ENCODE measurements at regions not wholly inside any gene's neighbourhood (a gene's known extent, or its start where the extent isn't known, plus 50 kb on each side); places are given as distances from the start of the nearest gene placed in this dataset.

- DNase-seq, result no peak
- Mint-ChIP-seq H3K9me3 (ENCODE audit: unreplicated experiment) (no peaks in the 10 kb centered on the region), H3K4me1 (ENCODE audit: low read depth, unreplicated experiment) (peaks cover 3% of the 10 kb centered on the region), H3K27ac (ENCODE audit: unreplicated experiment) (no peak overlapping the region), H3K36me3 (ENCODE audit: unreplicated experiment) (peaks cover 4% of the 10 kb centered on the region), H3K4me3 (ENCODE audit: unreplicated experiment) (no peak overlapping the region), H3K27me3 (ENCODE audit: unreplicated experiment) (no peaks in the 10 kb centered on the region)
- no peak for TF ChIP-seq CTCF (IDR thresholded peaks at IDR 0.05; ENCODE audit: partially characterized antibody, unreplicated experiment)
These were observed 450.7 kb downstream of the TYW1 start for GRCh38 chr7:67447297-67447696.

- TF ChIP-seq CTCF (IDR thresholded peaks at IDR 0.05; ENCODE audit: partially characterized antibody, unreplicated experiment), result no peak
- no peak for DNase-seq
- H3K27me3 Mint-ChIP-seq (ENCODE audit: unreplicated experiment), result no peaks in the 10 kb centered on the region
These were observed 451.6 kb downstream of the TYW1 start for GRCh38 chr7:67448271-67448670.

GRCh38 chr7:67450171-67450570, 453.5 kb downstream of the TYW1 start:
- no peak for DNase-seq
- Mint-ChIP-seq H3K36me3 (ENCODE audit: unreplicated experiment) (peaks cover 4% of the 10 kb centered on the region), H3K9me3 (ENCODE audit: unreplicated experiment) (no peaks in the 10 kb centered on the region), H3K27me3 (ENCODE audit: unreplicated experiment) (peaks cover 1% of the 10 kb centered on the region), H3K4me1 (ENCODE audit: low read depth, unreplicated experiment) (peaks cover 11% of the 10 kb centered on the region), H3K4me3 (ENCODE audit: unreplicated experiment) (no peak overlapping the region), H3K27ac (ENCODE audit: unreplicated experiment) (no peak overlapping the region)
- no peak for TF ChIP-seq CTCF (IDR thresholded peaks at IDR 0.05; ENCODE audit: partially characterized antibody, unreplicated experiment)

More at GRCh38 chr7:67448271-67448670, 451.6 kb downstream of the TYW1 start:
- H3K36me3 Mint-ChIP-seq (ENCODE audit: unreplicated experiment), result peaks cover 4% of the 10 kb centered on the region
- H3K4me1 Mint-ChIP-seq (ENCODE audit: low read depth, unreplicated experiment), result peaks cover 3% of the 10 kb centered on the region
- no peaks in the 10 kb centered on the region for H3K9me3 Mint-ChIP-seq (ENCODE audit: unreplicated experiment)
- H3K4me3 Mint-ChIP-seq (ENCODE audit: unreplicated experiment), result no peak overlapping the region
- no peak overlapping the region for H3K27ac Mint-ChIP-seq (ENCODE audit: unreplicated experiment)

- H3K4me1 Mint-ChIP-seq (ENCODE audit: low read depth, unreplicated experiment), result peaks cover 10% of the 10 kb centered on the region
- no peak for TF ChIP-seq CTCF (IDR thresholded peaks at IDR 0.05; ENCODE audit: partially characterized antibody, unreplicated experiment)
- no peak overlapping the region for H3K4me3 Mint-ChIP-seq (ENCODE audit: unreplicated experiment)
- H3K27me3 Mint-ChIP-seq (ENCODE audit: unreplicated experiment), result peaks cover 1% of the 10 kb centered on the region
- no peak overlapping the region for H3K27ac Mint-ChIP-seq (ENCODE audit: unreplicated experiment)
- no peaks in the 10 kb centered on the region for H3K9me3 Mint-ChIP-seq (ENCODE audit: unreplicated experiment)
- no peak for DNase-seq
- H3K36me3 Mint-ChIP-seq (ENCODE audit: unreplicated experiment), result no peaks in the 10 kb centered on the region
These were observed 454.7 kb downstream of the TYW1 start for GRCh38 chr7:67451306-67451705.

GRCh38 chr7:67452516-67453026, 455.9 kb downstream of the TYW1 start:
- no peaks in the 10 kb centered on the region for H3K36me3 Mint-ChIP-seq (ENCODE audit: unreplicated experiment)
- no peak for TF ChIP-seq CTCF (IDR thresholded peaks at IDR 0.05; ENCODE audit: partially characterized antibody, unreplicated experiment)
- no peak overlapping the region for H3K4me3 Mint-ChIP-seq (ENCODE audit: unreplicated experiment)
- no peak for DNase-seq
- H3K9me3 Mint-ChIP-seq (ENCODE audit: unreplicated experiment), result peaks cover 1% of the 10 kb centered on the region
- peaks cover 10% of the 10 kb centered on the region for H3K4me1 Mint-ChIP-seq (ENCODE audit: low read depth, unreplicated experiment)
- peaks cover 1% of the 10 kb centered on the region for H3K27me3 Mint-ChIP-seq (ENCODE audit: unreplicated experiment)
- no peak overlapping the region for H3K27ac Mint-ChIP-seq (ENCODE audit: unreplicated experiment)
